BJ (cell line): ENCODE measurements at regions not wholly inside any gene's neighbourhood (a gene's known extent, or its start where the extent isn't known, plus 50 kb on each side); places are given as distances from the start of the nearest gene placed in this dataset.
"Not testable (repeated sequence)": the region's sequence is repeated elsewhere in the genome, so short reads cannot be mapped to it uniquely, and the experiment has no call there.

Source experiments
- CTCF ChIA-PET: fragments of 350-600 bp; formaldehyde crosslinking; extraction: SDS; loops from one replicate; lab custom pipeline; 2021; ENCODE audit warnings: antibody characterized with exemption, inconsistent platforms; lab: Yijun Ruan, JAX
- POLR2A ChIA-PET: fragments of 300-600 bp; sonication (Branson Sonifier 250); formaldehyde crosslinking; extraction: SDS; loops from one replicate; lab custom pipeline; 2021; ENCODE audit warnings: antibody characterized with exemption; lab: Charles Lee
- DNase-seq: peaks from one replicate; pipeline ENCODE4 v3.0.0-alpha.2; 2011; ENCODE audit warnings: low read depth
- H3K27me3 ChIP-seq: 2 replicates; pipeline ENCODE4 v1.6.0; 2011; ENCODE audit warnings: low read length; ENCODE audit not compliant: control insufficient read depth, insufficient read depth
- H3K36me3 ChIP-seq: 2 replicates; pipeline ENCODE4 v1.5.1; 2011; ENCODE audit warnings: low read length; ENCODE audit not compliant: control insufficient read depth, insufficient read depth
- H3K4me3 ChIP-seq: 2 replicates; pipeline ENCODE4 v1.5.1; 2011; ENCODE audit warnings: low read depth, mild to moderate bottlenecking, control low read depth, low read length
- TF ChIP-seq, protein P1 (sequence below): IDR thresholded peaks from 2 replicates; pipeline ENCODE4 v1.5.1; 2011; ENCODE audit warnings: low read depth, mild to moderate bottlenecking, control low read depth, inconsistent platforms, low read length, moderate library complexity; ENCODE audit not compliant: insufficient read depth

DNA sequence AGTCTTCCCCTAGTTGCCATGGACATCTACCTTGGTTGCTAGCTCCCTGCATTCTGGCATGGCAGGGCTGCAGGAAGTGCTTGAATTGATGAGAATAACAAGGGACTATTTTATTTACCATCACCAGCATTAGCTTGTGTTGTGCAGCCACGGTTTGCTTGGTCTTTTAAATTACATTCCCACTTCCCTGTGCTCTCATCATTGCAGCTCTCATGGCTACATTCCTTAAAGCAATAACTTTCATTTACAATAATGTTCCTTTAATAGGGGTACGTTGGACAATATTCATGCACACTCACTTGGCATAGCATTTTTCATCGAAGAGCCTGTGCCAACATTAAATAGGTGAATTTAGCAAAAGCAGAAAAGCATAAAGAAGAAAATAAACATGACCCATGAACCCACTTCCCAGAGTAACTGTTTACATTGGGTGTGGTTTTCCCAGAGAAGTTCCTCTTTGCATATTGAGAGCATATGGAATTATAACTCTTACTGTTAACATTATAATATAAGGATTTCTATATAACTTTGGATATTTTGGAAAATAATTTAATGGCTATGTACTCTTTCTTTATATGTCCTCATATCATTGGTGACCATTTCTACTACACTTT, 113.2 kb upstream of the VWC2 start:
- no peak for DNase-seq
- CTCF ChIA-PET = no interaction called here
- POLR2A ChIA-PET = no interaction called here
- Histone ChIP-seq H3K4me3 (no peak overlapping the region), H3K36me3 (no peaks in the 10 kb centered on the region), H3K27me3 (no peaks in the 10 kb centered on the region)
- TF ChIP-seq, protein P1, sequence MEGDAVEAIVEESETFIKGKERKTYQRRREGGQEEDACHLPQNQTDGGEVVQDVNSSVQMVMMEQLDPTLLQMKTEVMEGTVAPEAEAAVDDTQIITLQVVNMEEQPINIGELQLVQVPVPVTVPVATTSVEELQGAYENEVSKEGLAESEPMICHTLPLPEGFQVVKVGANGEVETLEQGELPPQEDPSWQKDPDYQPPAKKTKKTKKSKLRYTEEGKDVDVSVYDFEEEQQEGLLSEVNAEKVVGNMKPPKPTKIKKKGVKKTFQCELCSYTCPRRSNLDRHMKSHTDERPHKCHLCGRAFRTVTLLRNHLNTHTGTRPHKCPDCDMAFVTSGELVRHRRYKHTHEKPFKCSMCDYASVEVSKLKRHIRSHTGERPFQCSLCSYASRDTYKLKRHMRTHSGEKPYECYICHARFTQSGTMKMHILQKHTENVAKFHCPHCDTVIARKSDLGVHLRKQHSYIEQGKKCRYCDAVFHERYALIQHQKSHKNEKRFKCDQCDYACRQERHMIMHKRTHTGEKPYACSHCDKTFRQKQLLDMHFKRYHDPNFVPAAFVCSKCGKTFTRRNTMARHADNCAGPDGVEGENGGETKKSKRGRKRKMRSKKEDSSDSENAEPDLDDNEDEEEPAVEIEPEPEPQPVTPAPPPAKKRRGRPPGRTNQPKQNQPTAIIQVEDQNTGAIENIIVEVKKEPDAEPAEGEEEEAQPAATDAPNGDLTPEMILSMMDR = no peak

DNA sequence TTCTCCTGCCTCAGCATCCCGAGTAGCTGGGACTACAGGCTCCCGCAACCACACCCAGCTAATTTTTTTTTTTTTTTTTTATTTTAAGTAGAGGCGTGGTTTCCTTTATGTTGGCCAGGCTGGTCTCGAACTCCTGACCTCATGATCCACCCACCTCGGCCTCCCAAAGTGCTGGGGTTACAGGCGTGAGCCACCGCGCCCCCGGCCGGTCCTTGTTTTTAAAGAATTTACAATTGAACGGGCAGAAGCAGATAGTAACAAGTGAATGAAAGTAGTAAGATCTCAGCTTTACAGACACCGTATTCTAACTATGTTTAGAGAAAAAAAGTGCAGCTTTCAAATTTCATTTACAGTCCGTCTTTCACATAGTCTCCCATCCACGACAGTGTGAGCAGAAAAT, 112.5 kb upstream of the VWC2 start:
- Histone ChIP-seq H3K36me3 (no peaks in the 10 kb centered on the region), H3K4me3 (no peak overlapping the region), H3K27me3 (no peaks in the 10 kb centered on the region)
- DNase-seq = no peak
- TF ChIP-seq, protein P1 = no peak
- ChIA-PET CTCF (no interaction called here), POLR2A (no interaction called here)

DNA sequence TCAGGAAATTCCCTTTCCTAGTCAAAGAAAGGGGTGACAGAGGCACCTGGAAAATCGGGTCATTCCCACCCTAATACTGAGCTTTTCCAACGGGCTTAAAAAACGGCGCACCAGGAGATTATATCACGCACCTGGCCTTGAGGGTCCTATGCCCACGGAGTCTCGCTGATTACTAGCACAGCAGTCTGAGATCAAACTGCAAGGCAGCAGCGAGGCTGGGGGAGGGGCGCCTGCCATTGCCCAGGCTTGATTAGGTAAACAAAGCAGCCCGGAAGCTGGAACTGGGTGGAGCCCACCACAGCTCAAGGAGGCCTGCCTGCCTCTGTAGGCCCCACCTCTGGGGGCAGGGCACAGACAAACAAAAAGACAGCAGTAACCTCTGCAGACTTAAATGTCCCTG, 107.5 kb upstream of the VWC2 start:
- H3K36me3 ChIP-seq, DNase-seq, POLR2A ChIA-PET, H3K4me3 ChIP-seq, H3K27me3 ChIP-seq: not testable (repeated sequence)
- CTCF ChIA-PET = interaction anchor here (0.6 kb wide), 1 partner anchor 55 kb away, joined by 3 read pairs; no protein-coding TSS in a partner anchor

GRCh38 chr7:49666764-49667163, 106.7 kb upstream of the VWC2 start:
- POLR2A ChIA-PET = no interaction called here
- TF ChIP-seq, protein P1 = no peak
- Histone ChIP-seq H3K4me3 (no peak overlapping the region), H3K36me3 (no peaks in the 10 kb centered on the region), H3K27me3 (no peaks in the 10 kb centered on the region)
- DNase-seq = no peak
- CTCF ChIA-PET = no interaction called here

DNA sequence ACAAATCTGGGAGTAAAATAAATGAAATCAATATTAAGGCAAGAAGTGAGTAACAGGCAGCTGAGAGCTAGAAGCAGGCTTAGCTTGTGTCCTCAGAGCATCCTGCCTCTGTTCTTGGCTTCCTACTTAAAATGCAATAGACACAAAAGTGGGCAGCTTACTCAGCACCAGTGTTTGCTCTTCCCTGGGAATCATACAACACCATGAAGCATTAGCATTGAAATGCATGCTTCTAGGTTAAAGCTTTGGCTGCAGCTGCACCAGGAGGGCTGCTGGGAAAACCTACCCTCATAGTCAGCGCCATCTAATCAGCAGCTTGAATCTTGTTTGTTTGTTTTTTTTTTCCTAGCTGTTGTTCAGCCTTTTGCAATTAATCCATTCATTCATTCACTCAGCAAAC, 104.2 kb upstream of the VWC2 start:
- no peak for DNase-seq
- CTCF ChIA-PET = no interaction called here
- Histone ChIP-seq H3K27me3 (no peaks in the 10 kb centered on the region), H3K4me3 (no peak overlapping the region), H3K36me3 (no peaks in the 10 kb centered on the region)
- TF ChIP-seq, protein P1 = no peak
- POLR2A ChIA-PET = no interaction called here

- TF ChIP-seq, protein P1 = no peak
- ChIA-PET CTCF (no interaction called here), POLR2A (no interaction called here)
Observed at GRCh38 chr7:49669692-49670260, 103.7 kb upstream of the VWC2 start.

More at GRCh38 chr7:49669692-49670260, 103.7 kb upstream of the VWC2 start:
- Histone ChIP-seq H3K4me3 (no peak overlapping the region), H3K36me3 (no peaks in the 10 kb centered on the region), H3K27me3 (no peaks in the 10 kb centered on the region)
- no peak for DNase-seq
